IMR-90 (cell line): ENCODE measurements at regions not wholly inside any gene's neighbourhood (a gene's known extent, or its start where the extent isn't known, plus 50 kb on each side); places are given as distances from the start of the nearest gene placed in this dataset.

Source experiments
- ATAC-seq: fragments of 200-7000 bp; cut with Tn5 transposase; 2 replicates; pipeline ENCODE4 v1.9.1; 2020; ENCODE audit warnings: low read depth, mild to moderate bottlenecking, moderate library complexity
- BruUV-seq: library from RNA; stranded (reverse); fragments of 400-500 nt; replicated peaks from 2 replicates; lab custom pipeline; 2021; lab: Mats Ljungman, UMichigan
- CTCF ChIA-PET: fragments of 300-600 bp; formaldehyde crosslinking; extraction: SDS; loops from one replicate; lab custom pipeline; 2021; ENCODE audit warnings: antibody characterized with exemption; lab: Yijun Ruan, JAX
- POLR2A ChIA-PET: fragments of 300-600 bp; sonication (Branson Sonifier 250); formaldehyde crosslinking; loops from one replicate; lab custom pipeline; 2022; ENCODE audit warnings: antibody characterized with exemption; ENCODE audit not compliant: unreplicated experiment; lab: Charles Lee
- DNase-seq: peaks from one replicate; pipeline ENCODE4 v3.0.0; 2013
- H2AFZ ChIP-seq: replicated peaks from 2 replicates; pipeline ENCODE3; 2013; ENCODE audit warnings: low read length, mild to moderate bottlenecking; ENCODE audit not compliant: poor library complexity
- H2AK5ac ChIP-seq: 2 replicates; pipeline ENCODE4 v1.6.1; 2013; ENCODE audit warnings: low read depth, low read length, inconsistent platforms
- H2AK9ac ChIP-seq: replicated peaks from 2 replicates; pipeline ENCODE3; 2013; ENCODE audit warnings: mild to moderate bottlenecking, low read depth, low read length, moderate library complexity; ENCODE audit not compliant: poor library complexity
- H2BK120ac ChIP-seq: 2 replicates; pipeline ENCODE4 v1.6.1; 2013; ENCODE audit warnings: low read depth, low read length, inconsistent platforms
- H2BK15ac ChIP-seq: 3 replicates; pipeline ENCODE4 v1.6.1; 2013; ENCODE audit warnings: low read depth, low read length, inconsistent platforms
- H2BK20ac ChIP-seq: 2 replicates; pipeline ENCODE4 v1.6.1; 2013; ENCODE audit warnings: low read depth, mild to moderate bottlenecking, inconsistent platforms, low read length, moderate library complexity
- H2BK5ac ChIP-seq: 2 replicates; pipeline ENCODE4 v1.6.1; 2013; ENCODE audit warnings: mild to moderate bottlenecking, low read depth, low read length, inconsistent platforms; ENCODE audit not compliant: poor library complexity, severe bottlenecking
- H3K14ac ChIP-seq: replicated peaks from 2 replicates; pipeline ENCODE4 v1.6.1; 2013; ENCODE audit warnings: low read depth, low read length, inconsistent platforms
- H3K18ac ChIP-seq: 2 replicates; pipeline ENCODE4 v1.6.1; 2013; ENCODE audit warnings: low read depth, low read length, control low read depth
- H3K23ac ChIP-seq: 2 replicates; pipeline ENCODE4 v1.6.1; 2013; ENCODE audit warnings: low read depth, low read length, inconsistent platforms
- H3K27ac ChIP-seq: 2 replicates; pipeline ENCODE4 v1.5.1; 2013; ENCODE audit warnings: mild to moderate bottlenecking, control low read depth, low read length; ENCODE audit not compliant: insufficient read depth
- H3K27me3 ChIP-seq: 2 replicates; pipeline ENCODE4 v1.6.1; 2013; ENCODE audit warnings: low read length; ENCODE audit not compliant: control insufficient read depth, insufficient read depth
- H3K36me3 ChIP-seq: 2 replicates; pipeline ENCODE4 v1.6.1; 2013; ENCODE audit warnings: low read length, mixed read lengths; ENCODE audit not compliant: control insufficient read depth, insufficient read depth
- H3K4ac ChIP-seq: 2 replicates; pipeline ENCODE4 v1.6.1; 2013; ENCODE audit warnings: low read depth, low read length, inconsistent platforms
- H3K4me1 ChIP-seq: 2 replicates; pipeline ENCODE4 v1.6.1; 2013; ENCODE audit warnings: low read length, mixed read lengths; ENCODE audit not compliant: control insufficient read depth, insufficient read depth
- H3K4me2 ChIP-seq: 2 replicates; pipeline ENCODE4 v1.6.1; 2013; ENCODE audit warnings: low read depth, mild to moderate bottlenecking, control low read depth, low read length, moderate library complexity
- H3K4me3 ChIP-seq: 2 replicates; pipeline ENCODE4 v1.5.1; 2013; ENCODE audit warnings: low read depth, mild to moderate bottlenecking, control low read depth, low read length, moderate library complexity; ENCODE audit not compliant: insufficient read depth
- H3K56ac ChIP-seq: 2 replicates; pipeline ENCODE4 v1.6.1; 2013; ENCODE audit warnings: low read length, inconsistent platforms; ENCODE audit not compliant: insufficient read depth; ENCODE audit errors: extremely low read depth
- H3K79me1 ChIP-seq, 2 experiments: 2 replicates each; pipeline ENCODE4 v1.6.1; 2013; ENCODE audit warnings: low read length in 2 of 2, inconsistent platforms in 1 of 2, low read depth in 1 of 2
- H3K9ac ChIP-seq: 2 replicates; pipeline ENCODE4 v1.6.1; 2013; ENCODE audit warnings: low read depth, low read length, control low read depth
- H3K9me1 ChIP-seq: 2 replicates; pipeline ENCODE4 v1.6.1; 2013; ENCODE audit warnings: low read length, inconsistent platforms; ENCODE audit not compliant: insufficient read depth
- H3K9me3 ChIP-seq: 2 replicates; pipeline ENCODE4 v1.6.1; 2013; ENCODE audit warnings: low read length; ENCODE audit not compliant: control insufficient read depth, insufficient read depth
- H4K20me1 ChIP-seq: 2 replicates; pipeline ENCODE4 v1.6.1; 2013; ENCODE audit warnings: low read length, inconsistent platforms; ENCODE audit not compliant: insufficient read depth
- H4K5ac ChIP-seq: 2 replicates; pipeline ENCODE4 v1.6.1; 2013; ENCODE audit warnings: mild to moderate bottlenecking, low read depth, low read length, control low read depth
- H4K8ac ChIP-seq, 2 experiments: 2 replicates each; pipeline ENCODE4 v1.6.1; 2013; ENCODE audit warnings: low read depth in 2 of 2, low read length in 2 of 2, control low read depth in 1 of 2, inconsistent platforms in 1 of 2
- H4K91ac ChIP-seq: 2 replicates; pipeline ENCODE4 v1.6.1; 2013; ENCODE audit warnings: low read depth, low read length, inconsistent platforms; ENCODE audit not compliant: insufficient read depth
- BHLHE40 ChIP-seq: fragments of 150-350 bp; IDR thresholded peaks from 2 replicates; pipeline ENCODE4 v1.6.1; 2016; ENCODE audit warnings: mild to moderate bottlenecking, low read depth, low read length
- CEBPB ChIP-seq: IDR thresholded peaks from 2 replicates; pipeline ENCODE4 v1.6.1; 2012; ENCODE audit warnings: low read depth, low read length, improper control_type of control experiment
- CHD1 ChIP-seq: IDR thresholded peaks from 2 replicates; pipeline ENCODE4 v1.6.1; 2012; ENCODE audit warnings: low read depth, low read length, improper control_type of control experiment
- FOS ChIP-seq: fragments of 150-350 bp; IDR thresholded peaks from 2 replicates; pipeline ENCODE4 v1.6.1; 2016; ENCODE audit warnings: low read depth, low read length
- MAFK ChIP-seq: IDR thresholded peaks from 2 replicates; pipeline ENCODE4 v1.6.1; 2012; ENCODE audit warnings: low read depth, low read length, improper control_type of control experiment
- MAZ ChIP-seq: IDR thresholded peaks from 2 replicates; pipeline ENCODE4 v1.6.1; 2012; ENCODE audit warnings: low read depth, mild to moderate bottlenecking, low read length, improper control_type of control experiment, moderate library complexity, borderline replicate concordance
- MXI1 ChIP-seq: IDR thresholded peaks from 2 replicates; pipeline ENCODE4 v1.6.1; 2012; ENCODE audit warnings: low read depth, mild to moderate bottlenecking, low read length, moderate library complexity, borderline replicate concordance
- NFE2L2 ChIP-seq: fragments of 150-350 bp; IDR thresholded peaks from 2 replicates; pipeline ENCODE4 v1.6.1; 2016; ENCODE audit warnings: low read depth, mild to moderate bottlenecking, low read length
- POLR2A ChIP-seq: IDR thresholded peaks from 2 replicates; pipeline ENCODE4 v1.6.1; 2012; ENCODE audit warnings: mild to moderate bottlenecking, low read depth, low read length
- RAD21 ChIP-seq: IDR thresholded peaks from 2 replicates; pipeline ENCODE4 v1.6.1; 2012; ENCODE audit warnings: low read length, improper control_type of control experiment
- RCOR1 ChIP-seq: IDR thresholded peaks from 2 replicates; pipeline ENCODE4 v1.6.1; 2012; ENCODE audit warnings: mild to moderate bottlenecking, low read length, improper control_type of control experiment; ENCODE audit not compliant: insufficient replicate concordance
- RFX5 ChIP-seq: IDR thresholded peaks from 2 replicates; pipeline ENCODE4 v1.8.0; 2012; ENCODE audit warnings: low read depth, mild to moderate bottlenecking, low read length, moderate library complexity
- SMC3 ChIP-seq: fragments of 150-350 bp; IDR thresholded peaks from 2 replicates; pipeline ENCODE4 v1.6.1; 2016; ENCODE audit warnings: low read depth, mild to moderate bottlenecking, antibody characterized with exemption, low read length, moderate library complexity
- dilution Hi-C: fragments of 300-500 bp; cut with HindIII; formaldehyde crosslinking; loops from one replicate; pipeline ENCODE4 v1.14.3; 2018; ENCODE audit warnings: low sequenced_read_pairs; ENCODE audit not compliant: unreplicated experiment
- in situ Hi-C: fragments of 300-500 bp; cut with MboI; formaldehyde crosslinking; loops from 3 replicates; pipeline ENCODE4 v1.14.3; 2019; ENCODE audit warnings: low sequenced_read_pairs, inconsistent platforms, mixed read lengths
- intact Hi-C: fragments of 100-400 bp; cut with micrococcal nuclease; formaldehyde crosslinking; loops from 2 replicates; pipeline ENCODE4 v1.10.0; 2022
- TF ChIP-seq, protein P1 (sequence below): fragments of 150-350 bp; IDR thresholded peaks from 2 replicates; pipeline ENCODE4 v1.6.1; 2017; ENCODE audit warnings: mild to moderate bottlenecking, antibody characterized with exemption, low read length, low read depth
- TF ChIP-seq, protein P2 (sequence below): conservative IDR thresholded peaks from 2 replicates; pipeline ENCODE4 v1.5.1; 2012; ENCODE audit warnings: mild to moderate bottlenecking, low read depth, low read length, improper control_type of control experiment
- TF ChIP-seq, protein P3 (sequence below): fragments of 150-350 bp; IDR thresholded peaks from 2 replicates; pipeline ENCODE4 v1.6.1; 2016; ENCODE audit warnings: low read depth, mild to moderate bottlenecking, low read length, moderate library complexity, borderline replicate concordance

DNA sequence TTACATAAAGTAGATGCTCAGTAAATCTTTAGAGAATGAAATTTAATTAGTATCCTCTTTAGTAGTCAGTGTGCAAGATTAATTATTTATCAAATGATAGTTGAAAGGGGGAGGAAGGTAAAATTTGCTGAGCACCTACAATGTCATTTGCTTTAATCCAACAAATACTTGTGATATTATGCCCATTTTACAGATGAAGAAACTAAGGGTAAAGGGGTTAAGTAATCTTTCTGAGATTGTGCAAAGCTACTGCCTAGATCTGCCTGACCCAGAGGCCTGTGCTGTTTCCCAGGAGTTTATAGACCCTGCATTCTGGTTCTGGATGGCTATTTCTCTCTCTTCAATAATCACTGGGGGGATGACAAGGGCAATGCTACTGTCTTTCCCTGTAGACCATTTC is 58.3 kb upstream of the BACH2 start:
- Histone ChIP-seq H2AK9ac (no peak overlapping the region), H2AFZ (no peak overlapping the region), H2BK120ac (no peak overlapping the region), H2BK5ac (no peak overlapping the region), H4K91ac (no peak overlapping the region), H3K4me1 (no peaks in the 10 kb centered on the region), H3K14ac (no peak overlapping the region), H3K9ac (no peak overlapping the region), H4K5ac (no peak overlapping the region), H3K4me3 (no peak overlapping the region), H3K36me3 (no peaks in the 10 kb centered on the region), H2BK20ac (no peak overlapping the region), H3K56ac (no peak overlapping the region), H3K27me3 (peaks cover 7% of the 10 kb centered on the region), H2BK15ac (no peak overlapping the region), H3K79me1 (no peaks in the 10 kb centered on the region), H3K9me1 (0 out of 2 replicates have a peak, but pooled peaks cover 3% of the 10 kb centered on the region), H2AK5ac (no peak overlapping the region), H3K18ac (no peak overlapping the region), H4K8ac (no peak overlapping the region), H3K23ac (no peak overlapping the region), H4K20me1 (no peaks in the 10 kb centered on the region), H3K27ac (no peak overlapping the region), H3K4ac (no peak overlapping the region), H3K4me2 (no peak overlapping the region), H3K9me3 (no peaks in the 10 kb centered on the region)
- in situ Hi-C loops = no loop called here
- intact Hi-C loops = no loop called here
- no peak for DNase-seq
- dilution Hi-C loops = no loop called here
- CTCF ChIA-PET = no interaction called here
- no TSS peak for BruUV-seq
- ATAC-seq = no peak
- TF ChIP-seq RAD21 = no peak
- TF ChIP-seq POLR2A = no peak
- TF ChIP-seq SMC3 = no peak
- TF ChIP-seq, protein P1, sequence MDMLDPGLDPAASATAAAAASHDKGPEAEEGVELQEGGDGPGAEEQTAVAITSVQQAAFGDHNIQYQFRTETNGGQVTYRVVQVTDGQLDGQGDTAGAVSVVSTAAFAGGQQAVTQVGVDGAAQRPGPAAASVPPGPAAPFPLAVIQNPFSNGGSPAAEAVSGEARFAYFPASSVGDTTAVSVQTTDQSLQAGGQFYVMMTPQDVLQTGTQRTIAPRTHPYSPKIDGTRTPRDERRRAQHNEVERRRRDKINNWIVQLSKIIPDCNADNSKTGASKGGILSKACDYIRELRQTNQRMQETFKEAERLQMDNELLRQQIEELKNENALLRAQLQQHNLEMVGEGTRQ = no peak
- TF ChIP-seq, protein P2, sequence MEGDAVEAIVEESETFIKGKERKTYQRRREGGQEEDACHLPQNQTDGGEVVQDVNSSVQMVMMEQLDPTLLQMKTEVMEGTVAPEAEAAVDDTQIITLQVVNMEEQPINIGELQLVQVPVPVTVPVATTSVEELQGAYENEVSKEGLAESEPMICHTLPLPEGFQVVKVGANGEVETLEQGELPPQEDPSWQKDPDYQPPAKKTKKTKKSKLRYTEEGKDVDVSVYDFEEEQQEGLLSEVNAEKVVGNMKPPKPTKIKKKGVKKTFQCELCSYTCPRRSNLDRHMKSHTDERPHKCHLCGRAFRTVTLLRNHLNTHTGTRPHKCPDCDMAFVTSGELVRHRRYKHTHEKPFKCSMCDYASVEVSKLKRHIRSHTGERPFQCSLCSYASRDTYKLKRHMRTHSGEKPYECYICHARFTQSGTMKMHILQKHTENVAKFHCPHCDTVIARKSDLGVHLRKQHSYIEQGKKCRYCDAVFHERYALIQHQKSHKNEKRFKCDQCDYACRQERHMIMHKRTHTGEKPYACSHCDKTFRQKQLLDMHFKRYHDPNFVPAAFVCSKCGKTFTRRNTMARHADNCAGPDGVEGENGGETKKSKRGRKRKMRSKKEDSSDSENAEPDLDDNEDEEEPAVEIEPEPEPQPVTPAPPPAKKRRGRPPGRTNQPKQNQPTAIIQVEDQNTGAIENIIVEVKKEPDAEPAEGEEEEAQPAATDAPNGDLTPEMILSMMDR = no peak
- no peak for TF ChIP-seq RFX5
- TF ChIP-seq RCOR1 = no peak
- no peak for TF ChIP-seq MAZ
- no peak for TF ChIP-seq MAFK
- no peak for TF ChIP-seq CEBPB
- no peak for TF ChIP-seq CHD1
- TF ChIP-seq, protein P3, sequence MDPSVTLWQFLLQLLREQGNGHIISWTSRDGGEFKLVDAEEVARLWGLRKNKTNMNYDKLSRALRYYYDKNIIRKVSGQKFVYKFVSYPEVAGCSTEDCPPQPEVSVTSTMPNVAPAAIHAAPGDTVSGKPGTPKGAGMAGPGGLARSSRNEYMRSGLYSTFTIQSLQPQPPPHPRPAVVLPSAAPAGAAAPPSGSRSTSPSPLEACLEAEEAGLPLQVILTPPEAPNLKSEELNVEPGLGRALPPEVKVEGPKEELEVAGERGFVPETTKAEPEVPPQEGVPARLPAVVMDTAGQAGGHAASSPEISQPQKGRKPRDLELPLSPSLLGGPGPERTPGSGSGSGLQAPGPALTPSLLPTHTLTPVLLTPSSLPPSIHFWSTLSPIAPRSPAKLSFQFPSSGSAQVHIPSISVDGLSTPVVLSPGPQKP = no peak
- TF ChIP-seq FOS = no peak
- TF ChIP-seq NFE2L2 = no peak
- no peak for TF ChIP-seq BHLHE40
- TF ChIP-seq MXI1 = no peak
- POLR2A ChIA-PET = no interaction called here
